ENCODE measurements at regions not wholly inside any gene's neighbourhood (a gene's known extent, or its start where the extent isn't known, plus 50 kb on each side); places are given as distances from the start of the nearest gene placed in this dataset.

DNA sequence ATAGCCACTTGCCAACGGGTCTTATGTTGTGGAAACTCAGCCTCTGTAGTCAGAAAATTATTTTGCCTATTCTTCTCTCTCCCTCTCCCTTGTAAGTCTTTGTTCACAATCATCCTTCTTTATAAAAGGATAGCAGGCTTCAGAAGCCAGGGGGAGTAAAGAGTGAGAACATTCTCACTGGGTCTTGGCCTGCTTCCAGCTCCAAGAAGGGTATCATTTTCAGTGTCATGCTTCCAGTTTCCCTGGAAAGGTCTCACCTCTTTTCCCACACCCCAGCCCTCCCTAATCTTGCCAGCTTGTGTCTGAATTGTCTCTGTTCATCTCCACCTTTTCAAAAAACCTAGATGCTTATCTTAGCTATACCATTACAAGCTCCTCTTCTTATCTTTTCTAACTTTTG lies 346.2 kb upstream of the LRRC7 start:
- no peak for TF ChIP-seq GATA3 (IDR thresholded peaks at IDR 0.05; ENCODE audit: low read depth, low read length)
- TF ChIP-seq GATA2 (IDR thresholded peaks at IDR 0.05; ENCODE audit: low read depth, low read length) = no peak

DNA sequence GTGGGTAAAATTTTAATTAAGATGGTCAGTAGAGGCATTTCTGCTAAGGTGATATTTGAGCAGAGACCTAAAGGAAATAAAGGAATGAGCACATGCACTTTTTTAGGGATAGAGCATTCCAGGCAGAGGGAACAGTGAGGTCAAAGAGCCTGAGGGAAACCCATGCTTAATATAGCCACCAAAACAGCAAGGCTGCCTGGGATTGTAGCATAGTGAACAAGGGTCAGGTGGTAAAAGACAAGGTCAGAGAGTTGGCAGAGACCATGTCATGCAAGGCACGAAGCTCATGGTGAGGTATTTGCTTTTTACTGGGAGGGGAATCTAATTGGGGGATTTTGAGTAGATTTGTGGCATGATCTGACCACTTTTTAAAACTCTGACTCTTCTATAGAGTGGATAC lies 344.6 kb upstream of the LRRC7 start:
- TF ChIP-seq GATA3 (IDR thresholded peaks at IDR 0.05; ENCODE audit: low read depth, low read length) = no peak
- TF ChIP-seq GATA2 (IDR thresholded peaks at IDR 0.05; ENCODE audit: low read depth, low read length) = no peak

DNA sequence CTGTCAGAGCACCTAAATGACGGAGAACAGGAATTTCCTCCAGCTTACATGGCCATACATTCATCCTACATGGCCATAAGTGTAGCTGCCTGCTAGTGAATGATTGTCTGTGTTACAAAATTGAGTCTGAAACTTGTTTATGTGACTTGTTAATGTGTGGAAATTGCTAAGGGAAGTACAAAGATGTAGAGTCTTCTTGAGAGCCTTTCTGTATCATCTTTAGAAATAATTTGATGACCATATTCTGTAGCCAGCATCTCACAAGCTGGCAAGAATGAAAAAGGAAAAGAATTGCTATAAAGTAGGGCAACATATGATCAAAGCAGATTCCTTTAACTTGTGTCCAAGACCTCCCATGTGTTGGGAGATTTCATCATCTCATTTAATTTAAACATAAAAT lies 339.2 kb upstream of the LRRC7 start:
- TF ChIP-seq GATA2 (IDR thresholded peaks at IDR 0.05; ENCODE audit: low read depth, low read length) (no peak), GATA3 (IDR thresholded peaks at IDR 0.05; ENCODE audit: low read depth, low read length) (no peak)

DNA sequence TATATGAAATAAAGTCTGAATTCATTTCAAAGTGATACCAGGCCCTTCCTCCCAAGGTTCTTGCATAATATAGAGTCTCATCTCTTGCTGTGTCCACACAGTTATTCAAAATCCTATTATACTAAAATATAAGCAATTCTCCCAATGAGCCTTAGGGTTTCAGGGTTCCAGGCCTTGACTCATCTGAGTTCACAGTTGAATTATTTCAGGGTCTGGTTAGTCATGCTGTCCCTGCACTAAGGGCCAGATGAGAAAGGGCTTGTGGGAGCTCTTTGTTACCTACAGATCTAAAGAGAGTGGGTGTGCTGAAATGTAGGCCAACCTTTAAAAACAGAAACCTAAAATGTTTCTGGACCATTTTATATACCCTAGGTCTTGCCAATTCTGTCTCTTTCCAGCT lies 337.5 kb upstream of the LRRC7 start:
- TF ChIP-seq GATA2 (IDR thresholded peaks at IDR 0.05; ENCODE audit: low read depth, low read length) (no peak), GATA3 (IDR thresholded peaks at IDR 0.05; ENCODE audit: low read depth, low read length) (no peak)

DNA sequence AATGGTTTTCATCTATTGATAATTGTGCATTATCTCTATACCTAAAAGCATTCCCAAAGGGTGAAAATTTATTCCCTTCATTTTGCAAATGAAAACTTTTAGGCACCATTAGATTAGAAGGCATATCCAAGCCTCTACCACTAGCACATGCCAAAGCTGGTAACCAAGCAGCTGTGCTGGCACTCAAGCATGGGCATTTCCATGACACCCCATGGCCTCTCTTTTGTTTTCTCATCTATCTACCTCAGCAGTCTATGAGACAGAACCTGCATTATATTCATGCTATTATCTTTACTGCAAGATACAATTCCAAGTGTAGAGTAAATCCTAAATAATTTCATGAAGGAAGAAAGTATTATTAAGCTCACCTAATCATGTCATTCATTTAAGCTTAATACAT lies 334.3 kb upstream of the LRRC7 start:
- TF ChIP-seq GATA2 (IDR thresholded peaks at IDR 0.05; ENCODE audit: low read depth, low read length) (no peak), GATA3 (IDR thresholded peaks at IDR 0.05; ENCODE audit: low read depth, low read length) (no peak)

DNA sequence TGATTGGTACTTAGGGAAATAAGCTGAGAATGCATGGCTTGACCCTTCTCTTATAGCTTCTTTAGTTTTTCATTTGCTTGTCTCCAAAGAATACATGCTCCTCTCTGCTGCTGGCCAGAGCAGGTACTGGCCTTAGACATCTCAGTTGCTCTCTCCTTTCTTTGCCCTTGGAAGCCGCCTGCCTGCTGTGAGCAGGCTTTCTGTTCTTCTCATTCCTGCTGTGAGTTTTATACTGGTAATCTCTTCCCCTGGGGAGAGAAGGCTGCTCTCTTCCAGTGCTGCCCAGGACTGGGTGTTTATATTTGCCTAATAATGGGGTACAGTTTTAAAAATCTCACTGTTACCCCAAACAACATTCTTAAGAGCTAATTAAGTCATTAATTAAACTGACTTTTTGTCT lies 323.5 kb upstream of the LRRC7 start:
- no peak for TF ChIP-seq GATA3 (IDR thresholded peaks at IDR 0.05; ENCODE audit: low read depth, low read length)

DNA sequence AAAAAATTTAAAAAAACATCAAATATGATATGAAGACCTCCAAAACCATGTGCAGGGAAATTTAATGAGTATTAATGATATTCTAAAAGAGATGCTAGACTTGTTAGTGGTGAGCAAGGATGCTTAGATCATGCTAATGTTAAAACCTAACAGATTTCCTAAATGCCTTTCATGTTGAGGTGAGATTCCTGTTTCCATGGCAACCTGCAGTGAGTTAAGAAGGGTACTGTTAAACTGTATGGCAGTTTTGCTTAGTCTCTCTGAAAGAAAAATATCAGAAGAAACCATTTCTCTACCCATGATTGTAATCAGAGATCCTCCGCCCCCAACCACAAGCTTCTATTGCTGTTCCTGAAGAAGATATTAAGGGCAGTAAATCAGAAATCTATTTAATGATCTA lies 321.6 kb upstream of the LRRC7 start:
- no peak for TF ChIP-seq GATA3 (IDR thresholded peaks at IDR 0.05; ENCODE audit: low read depth, low read length)

DNA sequence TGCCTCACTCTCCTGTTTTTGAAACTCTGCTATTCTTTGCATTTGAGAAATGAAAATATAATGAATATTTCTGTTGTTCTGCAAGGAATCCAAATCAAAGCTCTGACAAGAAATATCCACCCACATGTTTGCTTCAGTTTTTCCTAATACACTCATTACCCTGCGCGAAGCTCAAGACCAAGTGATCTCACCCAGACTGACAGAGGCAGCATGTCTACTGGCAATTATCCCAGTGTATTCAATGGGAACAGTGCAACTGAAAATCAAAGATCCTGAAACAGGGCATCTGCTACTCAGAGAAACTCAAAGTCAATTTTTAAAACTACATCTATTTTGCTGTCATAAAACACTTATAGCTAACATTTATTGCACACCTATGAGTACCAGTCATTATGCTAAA lies 321.0 kb upstream of the LRRC7 start:
- TF ChIP-seq GATA3 (IDR thresholded peaks at IDR 0.05; ENCODE audit: low read depth, low read length) (no peak), GATA2 (IDR thresholded peaks at IDR 0.05; ENCODE audit: low read depth, low read length) (no peak)

DNA sequence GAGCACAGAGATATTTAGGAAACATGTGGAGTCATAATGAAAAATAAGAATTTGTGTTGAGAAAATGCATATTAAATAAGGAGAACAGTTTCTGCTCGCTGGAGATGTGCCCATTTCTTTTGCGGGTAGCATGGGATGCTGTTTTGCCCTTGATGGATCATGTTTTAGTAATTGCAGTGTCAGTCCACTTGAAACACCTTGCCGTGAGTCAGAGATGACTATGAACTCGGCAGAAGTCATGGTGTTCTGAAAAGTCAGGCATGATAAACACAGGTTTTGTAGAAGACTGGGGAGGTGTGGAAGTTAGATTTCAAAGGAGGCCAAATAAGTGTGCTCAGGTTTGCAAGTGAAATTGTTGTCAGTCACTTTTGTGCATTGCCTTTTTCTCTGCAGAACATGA lies 315.0 kb upstream of the LRRC7 start:
- TF ChIP-seq GATA2 (IDR thresholded peaks at IDR 0.05; ENCODE audit: low read depth, low read length) (no peak), GATA3 (IDR thresholded peaks at IDR 0.05; ENCODE audit: low read depth, low read length) (no peak)

DNA sequence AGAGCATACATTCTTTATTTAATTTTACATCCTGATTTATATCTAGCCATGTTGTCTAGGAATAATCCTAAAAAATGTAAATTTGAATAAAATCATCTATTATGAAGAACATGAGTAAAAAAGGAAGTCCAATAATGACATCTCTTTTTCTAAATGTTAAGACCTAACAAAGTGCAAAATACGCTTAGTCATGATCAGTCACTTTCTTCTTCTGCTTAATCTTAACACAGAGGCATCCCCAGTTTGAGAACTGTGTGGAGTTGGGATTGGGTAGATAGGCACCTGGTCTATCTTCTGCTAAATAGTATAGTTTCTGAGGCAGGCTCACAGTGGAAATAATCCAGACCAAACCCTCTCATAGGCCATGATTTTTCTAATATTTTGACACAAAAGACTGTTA lies 311.7 kb upstream of the LRRC7 start:
- TF ChIP-seq GATA2 (IDR thresholded peaks at IDR 0.05; ENCODE audit: low read depth, low read length) = no peak
- TF ChIP-seq GATA3 (IDR thresholded peaks at IDR 0.05; ENCODE audit: low read depth, low read length) = no peak

DNA sequence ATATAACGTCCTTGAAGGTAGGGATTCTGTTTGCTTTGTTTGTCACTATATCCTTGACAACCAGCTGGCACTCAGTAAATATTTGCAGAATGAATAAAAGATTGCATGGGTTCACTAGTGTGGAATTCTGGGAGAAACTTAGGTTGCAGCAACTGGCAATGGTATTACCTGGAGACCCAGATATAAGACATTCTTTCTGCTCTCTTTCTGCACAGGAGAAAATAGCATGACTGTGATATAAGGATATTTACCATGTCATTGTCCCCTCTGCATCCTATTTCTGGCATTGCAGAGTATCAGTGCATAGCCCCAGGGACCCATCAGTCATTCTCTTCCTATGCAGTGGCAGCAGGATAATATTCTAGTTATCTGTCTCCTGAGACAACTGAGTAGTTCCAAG lies 308.9 kb upstream of the LRRC7 start:
- no peak for TF ChIP-seq GATA2 (IDR thresholded peaks at IDR 0.05; ENCODE audit: low read depth, low read length)

DNA sequence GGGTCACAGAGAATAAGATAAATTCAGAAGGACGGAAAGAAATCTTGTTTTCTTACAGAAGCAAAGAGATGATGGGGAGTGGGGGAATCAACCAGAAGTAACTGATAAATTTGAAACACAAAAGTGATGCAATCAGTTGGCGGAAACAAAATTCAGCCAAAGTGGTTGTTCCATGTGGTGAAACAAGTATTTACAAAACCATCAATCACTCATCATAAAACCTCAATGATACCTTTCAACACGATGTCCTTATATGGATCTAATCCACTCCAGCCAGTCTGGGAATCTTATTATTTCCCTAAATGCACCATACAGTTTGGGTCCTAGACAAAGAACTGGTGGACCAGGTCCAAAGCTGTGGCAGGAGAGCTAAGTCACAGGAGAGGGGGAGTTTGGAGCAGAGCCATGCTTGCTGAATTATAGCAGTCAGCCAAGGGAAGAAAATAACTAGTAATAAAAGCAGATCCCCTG lies 303.8 kb upstream of the LRRC7 start:
- TF ChIP-seq GATA3 (IDR thresholded peaks at IDR 0.05; ENCODE audit: low read depth, low read length) = no peak
- no peak for TF ChIP-seq GATA2 (IDR thresholded peaks at IDR 0.05; ENCODE audit: low read depth, low read length)

DNA sequence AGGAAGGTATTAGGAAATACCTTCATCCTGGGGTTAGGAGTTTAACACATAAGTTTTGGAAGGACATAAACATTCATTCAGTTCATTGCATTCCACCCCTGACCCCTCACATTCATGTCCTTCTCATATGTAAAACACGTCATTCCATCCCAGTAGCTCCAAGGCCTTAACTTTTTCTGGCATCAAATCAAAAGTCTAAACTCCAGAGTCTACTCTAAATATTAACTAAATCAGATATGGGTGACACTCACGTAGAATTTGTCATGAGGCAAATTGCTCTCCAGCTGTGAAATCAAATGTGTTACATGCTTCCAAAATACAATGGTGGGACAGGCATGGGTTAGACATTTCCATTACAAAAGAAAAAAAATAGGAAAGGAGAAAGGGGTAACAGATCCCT lies 298.2 kb upstream of the LRRC7 start:
- TF ChIP-seq GATA3 (IDR thresholded peaks at IDR 0.05; ENCODE audit: low read depth, low read length) (no peak), GATA2 (IDR thresholded peaks at IDR 0.05; ENCODE audit: low read depth, low read length) (no peak)

DNA sequence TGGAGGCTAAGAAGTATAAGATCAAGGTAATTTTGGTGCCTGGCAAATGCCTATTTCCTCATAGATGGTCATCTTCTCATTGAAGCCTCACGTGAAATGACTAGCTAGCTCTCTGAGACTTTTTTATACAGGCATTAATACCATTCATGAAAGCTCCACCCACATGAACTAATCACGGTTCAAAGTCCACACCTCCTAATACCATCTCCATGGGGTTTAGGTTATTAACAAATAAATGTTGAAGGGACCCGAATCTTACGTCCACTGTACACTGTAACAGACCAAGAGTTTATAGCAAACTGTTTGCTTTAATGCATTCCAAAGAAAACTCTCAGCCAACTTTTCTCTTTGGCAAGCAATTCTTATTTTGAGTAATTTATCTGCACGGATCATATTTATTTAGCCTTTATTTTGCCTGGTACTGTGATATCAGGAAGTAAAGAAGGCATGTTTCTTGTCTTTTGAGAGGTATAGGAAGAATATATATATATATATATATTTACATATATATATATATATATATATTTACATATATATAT lies 296.1 kb upstream of the LRRC7 start:
- no peak for TF ChIP-seq GATA2 (IDR thresholded peaks at IDR 0.05; ENCODE audit: low read depth, low read length)
- no peak for TF ChIP-seq GATA3 (IDR thresholded peaks at IDR 0.05; ENCODE audit: low read depth, low read length)

DNA sequence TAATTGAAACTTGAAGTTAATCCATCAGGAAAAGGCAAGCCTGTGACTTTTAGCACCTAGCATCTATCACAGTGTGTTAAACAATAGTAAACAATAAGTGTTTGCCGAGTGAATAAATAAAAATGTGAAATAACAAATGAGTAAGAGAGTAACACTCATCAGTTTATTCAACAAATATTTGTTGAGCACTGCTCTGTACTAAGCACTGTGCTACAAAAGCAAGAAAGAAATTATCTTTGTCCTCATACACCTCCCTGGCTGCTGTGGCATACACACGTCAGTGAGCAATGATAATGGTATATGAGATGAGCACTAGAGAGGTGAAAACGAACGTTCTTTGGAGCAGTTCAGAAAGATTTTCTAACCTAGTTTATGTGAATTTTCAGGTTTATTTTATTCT lies 295.0 kb upstream of the LRRC7 start:
- TF ChIP-seq GATA3 (IDR thresholded peaks at IDR 0.05; ENCODE audit: low read depth, low read length) = no peak
- TF ChIP-seq GATA2 (IDR thresholded peaks at IDR 0.05; ENCODE audit: low read depth, low read length) = no peak

DNA sequence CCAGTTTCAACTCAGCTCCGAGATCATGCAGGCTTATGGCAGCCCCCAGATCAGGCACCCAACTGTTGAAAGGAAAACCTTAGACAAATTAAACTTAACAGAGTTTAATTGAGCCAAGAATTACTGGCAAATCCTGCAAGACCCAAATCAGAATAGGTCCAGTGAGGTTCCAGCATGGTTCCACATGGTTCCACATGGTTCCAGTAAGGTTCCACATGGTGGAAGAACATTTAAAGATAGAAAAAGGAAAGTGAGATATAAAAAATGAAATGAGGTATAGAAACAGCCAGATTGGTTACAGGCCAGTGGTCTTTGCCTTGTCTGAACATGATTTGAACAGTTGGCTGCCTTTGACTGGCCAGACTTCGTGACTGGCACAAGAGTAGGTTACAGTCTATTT lies 288.8 kb upstream of the LRRC7 start:
- TF ChIP-seq GATA2 (IDR thresholded peaks at IDR 0.05; ENCODE audit: low read depth, low read length) (no peak), GATA3 (IDR thresholded peaks at IDR 0.05; ENCODE audit: low read depth, low read length) (no peak)
